ENCODE measurements at regions not wholly inside any gene's neighbourhood (a gene's known extent, or its start where the extent isn't known, plus 50 kb on each side); places are given as distances from the start of the nearest gene placed in this dataset.
"Not testable (repeated sequence)": the region's sequence is repeated elsewhere in the genome, so short reads cannot be mapped to it uniquely, and the experiment has no call there.

DNA sequence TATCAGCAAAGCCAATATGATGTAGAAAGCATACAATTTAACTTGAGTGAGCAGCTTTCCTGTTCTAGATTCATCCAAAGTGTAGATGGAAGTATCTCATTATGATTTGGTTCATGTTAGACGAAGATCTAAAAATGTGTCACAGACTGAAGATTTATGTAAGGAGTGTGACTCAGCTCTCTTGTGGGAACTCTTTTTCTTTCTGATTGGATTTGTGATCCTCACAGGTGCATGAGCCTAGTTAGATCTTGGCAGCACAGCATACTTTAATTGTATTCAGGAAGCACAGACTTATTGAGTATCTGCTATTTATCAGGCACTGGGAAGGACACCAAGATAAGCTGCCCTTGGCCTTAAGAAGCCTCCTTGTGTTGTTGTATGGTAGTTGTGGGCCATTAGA, 147.1 kb downstream of the C11orf91 start:
- DNase-seq, result no peak

DNA sequence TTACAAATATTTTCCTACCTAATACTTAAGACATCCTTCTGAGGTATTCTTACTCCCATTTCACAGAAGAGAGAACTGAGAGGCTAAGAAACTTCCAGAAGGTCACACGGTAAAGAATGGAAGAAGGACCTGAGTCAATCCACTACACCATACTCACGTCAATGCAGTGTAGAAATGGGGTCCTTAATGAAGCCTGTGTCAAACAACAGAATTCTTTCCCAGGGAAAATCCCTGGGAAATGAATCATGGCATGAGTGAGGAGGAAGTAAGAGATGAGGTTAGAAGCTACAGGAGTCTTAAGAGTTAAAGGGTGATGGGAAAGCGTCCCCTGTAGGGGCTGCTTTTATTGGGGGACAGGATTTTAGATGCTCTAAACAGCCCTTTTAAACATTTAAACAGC, 147.9 kb downstream of the C11orf91 start:
- no peak for DNase-seq

GRCh38 chr11:33551051-33551450, 149.6 kb downstream of the C11orf91 start:
- DNase-seq, result no peak

- DNase-seq, result no peak
These were observed 151.1 kb downstream of the C11orf91 start for GRCh38 chr11:33549483-33549882.

DNA sequence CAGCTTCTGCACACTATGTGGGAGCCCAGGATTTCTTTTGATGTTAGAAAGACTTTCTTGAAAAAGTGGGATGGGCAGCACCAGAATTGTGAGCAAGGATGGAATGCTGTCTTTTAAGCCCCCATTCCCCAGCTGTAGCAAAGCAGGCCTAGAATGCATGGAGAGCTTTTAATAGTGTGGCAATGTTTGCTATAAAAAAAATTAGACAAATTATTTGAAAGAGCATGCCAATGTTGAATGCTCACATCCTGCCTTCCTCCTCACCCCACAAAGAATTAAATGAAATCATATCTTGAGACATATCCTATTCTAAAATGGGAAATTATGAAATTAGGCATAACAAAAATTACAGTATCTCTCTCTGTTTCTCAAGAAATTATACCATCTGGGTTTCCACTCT, 154.7 kb downstream of the C11orf91 start:
- no peak for DNase-seq

DNA sequence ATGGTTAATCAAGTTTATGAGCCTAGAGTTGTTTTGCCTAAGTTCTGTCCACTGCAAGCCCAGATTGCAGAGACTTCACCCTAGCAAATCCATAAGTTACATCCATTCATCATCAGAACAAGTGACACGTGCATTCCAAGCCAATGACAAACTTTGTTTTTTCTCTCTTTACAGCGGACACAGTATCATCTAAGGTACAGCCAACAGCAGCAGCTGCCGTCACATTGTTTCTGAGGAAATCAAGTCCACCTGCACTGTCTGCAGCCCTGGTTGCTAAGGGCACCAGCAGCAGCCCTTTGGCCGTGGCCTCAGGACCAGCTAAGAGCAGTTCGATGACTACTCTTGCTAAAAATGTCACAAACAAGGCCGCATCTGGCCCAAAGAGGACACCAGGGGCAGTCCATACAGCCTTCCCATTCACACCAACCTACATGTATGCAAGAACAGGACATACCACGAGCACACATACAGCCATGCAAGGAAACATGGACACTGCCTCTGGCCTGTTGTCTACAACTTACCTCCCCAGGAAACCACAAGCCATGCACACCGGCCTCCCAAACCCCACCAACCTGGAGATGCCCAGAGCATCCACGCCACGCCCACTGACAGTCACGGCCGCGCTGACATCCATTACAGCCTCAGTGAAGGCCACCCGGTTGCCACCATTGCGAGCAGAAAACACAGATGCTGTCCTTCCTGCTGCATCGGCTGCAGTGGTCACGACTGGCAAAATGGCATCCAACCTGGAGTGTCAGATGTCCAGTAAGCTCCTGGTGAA, 155.8 kb downstream of the C11orf91 start:
- no peak for DNase-seq

- DNase-seq, result no peak
These were observed 156.8 kb downstream of the C11orf91 start for GRCh38 chr11:33543823-33544222.

DNA sequence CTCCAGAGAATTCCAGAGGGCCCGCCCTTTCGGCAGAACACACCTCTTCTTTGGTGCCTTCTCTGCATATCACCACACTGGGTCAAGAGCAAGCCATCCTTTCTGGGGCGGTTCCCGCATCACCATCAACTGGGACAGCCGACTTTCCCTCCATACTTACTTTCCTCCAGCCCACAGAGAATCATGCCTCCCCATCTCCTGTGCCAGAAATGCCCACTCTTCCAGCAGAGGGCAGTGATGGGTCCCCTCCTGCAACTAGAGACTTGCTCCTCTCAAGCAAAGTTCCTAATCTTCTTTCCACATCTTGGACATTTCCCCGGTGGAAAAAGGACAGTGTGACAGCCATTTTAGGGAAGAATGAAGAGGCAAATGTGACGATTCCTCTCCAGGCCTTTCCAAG, 157.7 kb downstream of the C11orf91 start:
- peak; percentile 10 for DNase-seq

DNA sequence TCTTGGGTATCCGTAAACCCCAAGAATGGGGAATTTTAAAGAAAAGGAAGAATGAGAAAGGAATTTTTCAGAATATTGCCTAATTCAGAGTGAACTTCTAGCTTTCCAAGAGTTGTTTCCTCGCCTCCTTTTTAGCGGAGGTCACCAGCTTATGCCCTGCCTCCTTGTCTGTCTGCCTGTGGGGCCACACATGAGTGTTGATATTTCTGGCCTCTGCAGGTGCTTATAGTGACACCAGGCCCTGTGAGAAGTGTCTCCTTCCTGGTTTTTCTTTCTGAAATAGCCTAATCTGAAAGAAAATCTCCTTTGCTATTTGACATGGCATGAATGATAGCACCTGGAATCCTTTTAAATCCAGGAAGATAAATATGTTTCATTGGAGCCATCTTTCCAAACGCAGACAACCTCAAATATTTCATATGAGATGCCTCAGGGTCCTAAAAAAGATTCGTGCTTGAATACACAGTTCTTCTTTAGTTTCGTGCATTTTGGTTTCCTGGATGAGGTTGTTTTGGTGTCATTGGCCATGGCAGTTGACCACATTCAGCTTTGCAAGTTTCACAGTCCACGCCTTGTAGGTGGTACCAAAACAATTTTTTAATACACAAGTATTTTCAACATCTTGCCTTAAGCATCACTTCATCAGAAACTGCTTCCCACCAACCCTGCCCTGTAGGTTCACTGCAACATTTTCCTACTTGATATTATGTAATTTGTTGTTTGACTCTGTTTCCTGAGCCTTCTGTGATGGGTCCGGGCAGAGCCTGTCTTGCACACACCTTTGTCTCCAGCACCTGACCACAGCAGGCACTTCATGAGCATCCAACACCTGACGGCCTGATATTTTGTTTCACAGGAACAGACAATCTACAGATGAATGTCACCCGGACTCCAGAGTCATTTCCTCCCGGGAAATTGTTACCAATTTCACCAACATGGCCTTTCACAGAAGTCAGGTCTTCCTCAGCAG, 159.4 kb downstream of the C11orf91 start:
- no peak for DNase-seq

DNA sequence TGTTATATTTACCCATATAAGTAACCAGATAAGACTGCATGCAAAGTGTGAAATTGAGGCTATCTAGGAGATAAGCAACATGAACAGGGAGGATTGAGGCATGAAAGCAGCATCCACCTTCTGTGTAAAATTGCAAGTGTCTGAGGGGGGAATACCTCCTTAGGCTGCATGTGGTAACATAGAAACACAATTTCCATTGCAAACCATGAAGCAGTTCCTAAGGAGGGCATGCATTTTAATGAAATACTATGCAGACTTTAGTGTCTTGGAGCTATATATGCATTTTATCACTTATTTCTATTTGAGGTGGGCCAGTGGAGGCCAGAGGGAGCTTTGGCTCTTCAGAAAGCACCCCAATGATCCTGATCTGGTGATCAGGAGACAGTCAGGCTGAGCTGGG, 160.2 kb downstream of the C11orf91 start:
- no peak for DNase-seq

DNA sequence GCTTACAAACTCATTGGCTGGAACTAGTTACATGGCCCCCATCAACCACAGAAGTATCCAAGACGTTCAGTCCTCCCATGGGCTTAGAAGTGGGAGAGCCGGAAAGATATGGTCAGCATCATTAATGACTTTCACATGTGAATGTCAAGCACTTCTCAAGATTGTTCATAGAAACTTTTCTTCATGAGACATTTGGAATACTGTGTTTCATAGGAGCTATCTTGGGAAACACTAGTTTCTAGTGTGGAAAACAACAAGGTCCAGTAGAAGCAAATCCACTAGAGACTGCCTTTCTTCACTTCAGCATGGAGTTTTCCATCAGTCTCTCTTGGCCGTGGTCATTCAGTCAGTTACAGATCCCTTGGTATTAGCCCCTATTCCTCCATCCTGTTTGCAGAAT, 160.9 kb downstream of the C11orf91 start:
- DNase-seq, result no peak

- no peak for DNase-seq
These were observed 161.9 kb downstream of the C11orf91 start for GRCh38 chr11:33538726-33539125.

- DNase-seq, result no peak
These were observed 164.4 kb downstream of the C11orf91 start for GRCh38 chr11:33536178-33536577.

DNA sequence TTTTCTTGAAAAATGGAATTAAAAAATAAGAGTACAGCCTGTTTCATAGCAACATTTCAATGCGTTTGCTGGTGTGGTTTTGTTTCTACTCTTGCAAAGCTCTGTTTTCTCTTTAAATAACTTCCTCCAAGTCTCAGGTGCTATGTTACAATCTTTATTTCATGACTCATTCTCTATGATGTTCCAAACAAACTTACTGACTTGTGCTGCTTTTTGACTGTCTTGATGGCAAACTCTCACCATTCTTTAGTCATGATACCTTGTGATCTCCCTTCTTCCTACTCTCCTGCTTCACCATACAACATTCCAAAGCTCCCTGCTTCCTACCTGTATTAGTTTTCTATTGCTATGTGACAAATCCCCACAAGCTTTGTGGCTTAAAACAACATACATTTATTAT, 166.1 kb downstream of the C11orf91 start:
- DNase-seq, result no peak

GRCh38 chr11:33533386-33534052, 167.1 kb downstream of the C11orf91 start:
- DNase-seq, result no peak

GRCh38 chr11:33532720-33533385, 167.8 kb downstream of the C11orf91 start:
- no peak for DNase-seq

GRCh38 chr11:33532257-33532656, 168.4 kb downstream of the C11orf91 start:
- no peak for DNase-seq

GRCh38 chr11:33531743-33532181, 168.9 kb downstream of the C11orf91 start:
- DNase-seq, result no peak

DNA sequence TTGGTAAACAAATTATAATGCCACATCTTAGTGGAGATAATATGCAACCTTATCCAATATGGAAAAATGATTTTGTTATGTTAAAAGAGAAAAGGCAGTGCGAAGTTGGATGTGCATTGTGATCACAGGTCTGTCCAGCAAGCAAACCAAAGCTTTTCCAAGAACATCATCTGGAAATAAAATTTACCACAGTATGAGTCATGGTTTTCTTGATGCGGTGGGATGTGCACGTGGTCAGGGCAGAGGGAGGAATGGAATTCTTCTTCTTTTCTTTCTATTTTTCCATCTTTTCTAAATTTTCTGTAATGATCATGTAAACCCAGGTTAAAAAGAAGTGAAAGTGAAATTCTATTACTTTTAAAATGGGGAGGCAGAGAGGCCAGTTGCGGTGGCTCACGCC, 169.8 kb downstream of the C11orf91 start:
- DNase-seq, result no peak

GRCh38 chr11:33529461-33529860, 171.2 kb downstream of the C11orf91 start:
- DNase-seq, result no peak

DNA sequence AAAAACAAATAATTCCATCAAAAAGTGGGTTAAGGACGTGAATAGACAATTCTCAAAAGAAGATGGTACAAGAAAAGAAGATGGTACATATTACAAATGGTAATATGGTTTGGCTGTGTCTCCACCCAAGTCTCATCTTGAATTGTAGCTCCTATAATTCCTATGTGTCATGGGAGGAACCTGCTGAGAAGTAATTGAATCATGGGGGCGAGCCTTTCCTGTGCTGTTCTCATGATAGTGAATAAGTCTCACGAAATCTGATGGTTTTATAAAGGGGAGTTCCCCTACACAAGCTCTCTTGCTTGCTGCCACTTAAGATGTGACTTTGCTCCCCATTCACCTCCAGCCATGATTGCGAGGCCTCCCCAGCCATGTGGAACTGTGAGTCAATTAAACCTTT, 172.9 kb downstream of the C11orf91 start:
- not testable (repeated sequence) for DNase-seq

GRCh38 chr11:33525789-33526188, 174.8 kb downstream of the C11orf91 start:
- no peak for DNase-seq

GRCh38 chr11:33521384-33521783, 179.2 kb downstream of the C11orf91 start:
- no peak for DNase-seq

All from GDM1 (cell line).